ENCODE measurements at regions not wholly inside any gene's neighbourhood (a gene's known extent, or its start where the extent isn't known, plus 50 kb on each side); places are given as distances from the start of the nearest gene placed in this dataset.

- no peaks in the 10 kb centered on the region for H3K27me3 ChIP-seq (ENCODE audit: insufficient read depth, low read length)
Observed at GRCh38 chr15:70192041-70192440, 94.3 kb upstream of the TLE3 start.

More at GRCh38 chr15:70192041-70192440, 94.3 kb upstream of the TLE3 start:
- H3K56ac ChIP-seq (ENCODE audit: insufficient read length, low read depth, low read length): no peak overlapping the region
- no peak overlapping the region for H2AFZ ChIP-seq (ENCODE audit: low read length)
- Mint-ChIP-seq H3K27ac (no peak overlapping the region), H3K4me1 (peaks cover 23 to 31% of the 10 kb centered on the region in 2 experiments), H3K9me3 (peaks cover 3 to 5% of the 10 kb centered on the region in 2 experiments), H3K4me3 (no peak overlapping the region), H3K36me3 (ENCODE audit: insufficient read depth in 1 of 3, low read depth in 3 of 3) (peaks cover 0 to 8% (median 5%) of the 10 kb centered on the region in 3 experiments; a peak in 4 of 7 replicates), H3K27me3 (ENCODE audit: low read depth) (peaks cover 8% of the 10 kb centered on the region)
- H3T11ph ChIP-seq (ENCODE audit: low read length): no peak overlapping the region
- H2BK15ac ChIP-seq (ENCODE audit: low read depth, low read length): no peak overlapping the region
- H2BK20ac ChIP-seq (ENCODE audit: low read depth, low read length, poor library complexity, severe bottlenecking): no peak overlapping the region
- no peak overlapping the region for H3K4me2 ChIP-seq (ENCODE audit: insufficient read depth, insufficient read length, low read length)
- H3K27ac ChIP-seq (ENCODE audit: insufficient read length, low read depth, low read length): no peak overlapping the region
- H2BK120ac ChIP-seq (ENCODE audit: low read depth, low read length, poor library complexity, severe bottlenecking): no peak overlapping the region
- no peaks in the 10 kb centered on the region for H3K9me3 ChIP-seq (ENCODE audit: control insufficient read depth, low read depth, low read length)
- no peak overlapping the region for H4K5ac ChIP-seq (ENCODE audit: insufficient read length, low read depth, low read length)
- H3K23me2 ChIP-seq (ENCODE audit: insufficient read length, low read depth, low read length, poor library complexity, severe bottlenecking): no peaks in the 10 kb centered on the region
- no peaks in the 10 kb centered on the region; the same call in 1 of the 2 replicates for H3K4me1 ChIP-seq (ENCODE audit: insufficient read depth, low read length)
- no CpG with 5 or more reads among the region's 3 CpGs for WGBS (ENCODE audit: extremely low coverage, insufficient read length, low lambda C conversion rate)
- H3K23ac ChIP-seq (ENCODE audit: insufficient read length, low read depth, low read length): no peak overlapping the region
- no peak overlapping the region for H2BK12ac ChIP-seq (ENCODE audit: insufficient read length, low read depth, low read length)
- no peak overlapping the region for H3K14ac ChIP-seq (ENCODE audit: insufficient read depth, low read length)
- H2BK5ac ChIP-seq (ENCODE audit: insufficient read length, low read length): no peak overlapping the region
- no peak for TF ChIP-seq CTCF (conservative IDR thresholded peaks at IDR 0.05)
- no peaks in the 10 kb centered on the region for H3K79me2 ChIP-seq (ENCODE audit: insufficient read depth, low read length)
- no peak for DNase-seq
- no peak overlapping the region for H2AK5ac ChIP-seq (ENCODE audit: insufficient read length, low read length)
- no peak overlapping the region for H3K9ac ChIP-seq (ENCODE audit: extremely low read depth, insufficient read length, low read length)
- H3K79me1 ChIP-seq (ENCODE audit: insufficient read depth, low read depth, low read length, poor library complexity, severe bottlenecking): no peaks in the 10 kb centered on the region
- no peak overlapping the region for H3K4ac ChIP-seq (ENCODE audit: low read depth, low read length)
- no peaks in the 10 kb centered on the region for H4K20me1 ChIP-seq (ENCODE audit: control insufficient read depth, insufficient read depth, insufficient read length)
- H3K18ac ChIP-seq (ENCODE audit: insufficient read length, low read depth, low read length): no peak overlapping the region
- H4K8ac ChIP-seq (replicated peaks; ENCODE audit: insufficient read length, low read depth, low read length): no peak overlapping the region
- H4K91ac ChIP-seq (ENCODE audit: insufficient read length, low read depth, low read length): no peak overlapping the region
